Neural progenitor cell (in vitro differentiated cells): ENCODE measurements at regions not wholly inside any gene's neighbourhood (a gene's known extent, or its start where the extent isn't known, plus 50 kb on each side); places are given as distances from the start of the nearest gene placed in this dataset.

Source experiments
- DNase-seq: peaks from one replicate; pipeline ENCODE4 v3.0.0-alpha.2; 2016; ENCODE audit warnings: low spot score
- H2AFZ ChIP-seq: fragments of 200-600 bp; sonication (generic); replicated peaks from 2 replicates; pipeline ENCODE4 v1.6.1; 2016; ENCODE audit warnings: antibody characterized with exemption
- H3F3A ChIP-seq: fragments of 200-600 bp; sonication (generic); 2 replicates; pipeline ENCODE4 v1.6.1; 2016; ENCODE audit warnings: antibody characterized with exemption, low read depth
- H3K27ac ChIP-seq: fragments of 200-600 bp; sonication (generic); 2 replicates; pipeline ENCODE4 v1.5.1; 2016; ENCODE audit warnings: mild to moderate bottlenecking
- H3K27me3 ChIP-seq: fragments of 200-600 bp; sonication (generic); 2 replicates; pipeline ENCODE4 v1.6.1; 2016; ENCODE audit warnings: mild to moderate bottlenecking, moderate library complexity
- H3K36me3 ChIP-seq: fragments of 200-600 bp; sonication (generic); 2 replicates; pipeline ENCODE4 v1.5.1; 2016
- H3K4me1 ChIP-seq: fragments of 200-600 bp; sonication (generic); 2 replicates; pipeline ENCODE4 v1.6.1; 2016; ENCODE audit warnings: mixed run types
- H3K4me2 ChIP-seq: fragments of 200-600 bp; sonication (generic); 2 replicates; pipeline ENCODE4 v1.6.1; 2016
- H3K4me3 ChIP-seq: fragments of 200-600 bp; sonication (generic); 2 replicates; pipeline ENCODE4 v1.5.1; 2016
- H3K79me2 ChIP-seq: fragments of 200-600 bp; sonication (generic); 2 replicates; pipeline ENCODE4 v1.6.1; 2016; ENCODE audit warnings: low read depth
- H3K9ac ChIP-seq: fragments of 200-600 bp; sonication (generic); 2 replicates; pipeline ENCODE4 v1.6.1; 2016
- H3K9me3 ChIP-seq: fragments of 200-600 bp; sonication (generic); 2 replicates; pipeline ENCODE4 v1.5.1; 2016; ENCODE audit warnings: low read depth
- H4K20me1 ChIP-seq: fragments of 200-600 bp; sonication (generic); 2 replicates; pipeline ENCODE4 v1.6.1; 2016; ENCODE audit warnings: low read depth
- H3K27ac Mint-ChIP-seq: 3 replicates; pipeline ENCODE4 v1.8.0; 2021; ENCODE audit warnings: mixed read lengths
- H3K27me3 Mint-ChIP-seq: 2 replicates; pipeline ENCODE4 v1.8.0; 2022; ENCODE audit warnings: low read depth, mild to moderate bottlenecking, inconsistent platforms, moderate library complexity, mixed read lengths; ENCODE audit not compliant: insufficient read depth
- H3K36me3 Mint-ChIP-seq: 3 replicates; pipeline ENCODE4 v1.8.0; 2021; ENCODE audit warnings: mixed read lengths
- H3K4me1 Mint-ChIP-seq: 3 replicates; pipeline ENCODE4 v1.8.0; 2021; ENCODE audit warnings: mixed read lengths
- H3K4me3 Mint-ChIP-seq: 3 replicates; pipeline ENCODE4 v1.8.0; 2021; ENCODE audit warnings: mild to moderate bottlenecking, moderate library complexity, mixed read lengths
- H3K9me3 Mint-ChIP-seq: 3 replicates; pipeline ENCODE4 v1.8.0; 2020; ENCODE audit warnings: mixed read lengths
- EZH2 ChIP-seq: fragments of 200-600 bp; sonication (generic); IDR thresholded peaks from 2 replicates; pipeline ENCODE4 v1.6.1; 2017; ENCODE audit warnings: antibody characterized with exemption, mild to moderate bottlenecking, moderate library complexity
- EZH2phosphoT487 ChIP-seq: fragments of 200-600 bp; sonication (generic); IDR thresholded peaks from 2 replicates; pipeline ENCODE4 v1.6.1; 2017; ENCODE audit warnings: antibody characterized with exemption
- TF ChIP-seq, protein P1 (sequence below): fragments of 200-600 bp; sonication (generic); IDR thresholded peaks from 2 replicates; pipeline ENCODE4 v1.5.1; 2017; ENCODE audit warnings: antibody characterized with exemption, mild to moderate bottlenecking

DNA sequence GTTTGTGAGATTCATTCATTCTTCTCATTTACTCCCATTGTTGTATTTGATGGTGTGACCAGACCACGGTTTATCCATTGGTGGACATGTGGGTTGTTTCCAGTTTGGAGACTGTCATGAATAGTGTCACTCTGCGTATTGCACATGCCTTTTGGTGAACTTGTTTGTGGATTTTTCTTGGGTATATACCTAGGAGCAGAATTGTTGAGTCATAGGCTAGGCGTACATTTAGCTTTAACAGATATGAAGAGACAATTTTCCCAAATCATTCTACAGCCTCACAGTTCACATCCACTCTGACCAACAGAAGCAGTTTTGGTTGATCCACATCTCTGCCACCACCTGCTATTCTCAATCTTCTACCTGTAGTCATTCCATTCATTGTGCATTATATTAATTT lies 66.0 kb upstream of the FAM20C start:
- Histone ChIP-seq H4K20me1 (no peaks in the 10 kb centered on the region), H3K9ac (no peak overlapping the region), H3F3A (no peaks in the 10 kb centered on the region), H3K9me3 (no peaks in the 10 kb centered on the region), H3K4me3 (no peak overlapping the region), H3K4me2 (no peak overlapping the region), H3K36me3 (no peaks in the 10 kb centered on the region), H3K4me1 (no peaks in the 10 kb centered on the region), H3K27ac (no peak overlapping the region), H3K27me3 (peaks cover 7% of the 10 kb centered on the region), H3K79me2 (no peaks in the 10 kb centered on the region), H2AFZ (no peak overlapping the region)
- H3K27ac Mint-ChIP-seq, result no peak overlapping the region
- no peak for DNase-seq
- H3K27me3 Mint-ChIP-seq, result peaks cover 4% of the 10 kb centered on the region
- H3K4me1 Mint-ChIP-seq, result peaks cover 15% of the 10 kb centered on the region
- TF ChIP-seq EZH2 (no peak), EZH2phosphoT487 (no peak)
- TF ChIP-seq, protein P1, sequence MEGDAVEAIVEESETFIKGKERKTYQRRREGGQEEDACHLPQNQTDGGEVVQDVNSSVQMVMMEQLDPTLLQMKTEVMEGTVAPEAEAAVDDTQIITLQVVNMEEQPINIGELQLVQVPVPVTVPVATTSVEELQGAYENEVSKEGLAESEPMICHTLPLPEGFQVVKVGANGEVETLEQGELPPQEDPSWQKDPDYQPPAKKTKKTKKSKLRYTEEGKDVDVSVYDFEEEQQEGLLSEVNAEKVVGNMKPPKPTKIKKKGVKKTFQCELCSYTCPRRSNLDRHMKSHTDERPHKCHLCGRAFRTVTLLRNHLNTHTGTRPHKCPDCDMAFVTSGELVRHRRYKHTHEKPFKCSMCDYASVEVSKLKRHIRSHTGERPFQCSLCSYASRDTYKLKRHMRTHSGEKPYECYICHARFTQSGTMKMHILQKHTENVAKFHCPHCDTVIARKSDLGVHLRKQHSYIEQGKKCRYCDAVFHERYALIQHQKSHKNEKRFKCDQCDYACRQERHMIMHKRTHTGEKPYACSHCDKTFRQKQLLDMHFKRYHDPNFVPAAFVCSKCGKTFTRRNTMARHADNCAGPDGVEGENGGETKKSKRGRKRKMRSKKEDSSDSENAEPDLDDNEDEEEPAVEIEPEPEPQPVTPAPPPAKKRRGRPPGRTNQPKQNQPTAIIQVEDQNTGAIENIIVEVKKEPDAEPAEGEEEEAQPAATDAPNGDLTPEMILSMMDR, result no peak
- H3K36me3 Mint-ChIP-seq, result no peaks in the 10 kb centered on the region
- no peaks in the 10 kb centered on the region for H3K9me3 Mint-ChIP-seq
- no peak overlapping the region for H3K4me3 Mint-ChIP-seq

DNA sequence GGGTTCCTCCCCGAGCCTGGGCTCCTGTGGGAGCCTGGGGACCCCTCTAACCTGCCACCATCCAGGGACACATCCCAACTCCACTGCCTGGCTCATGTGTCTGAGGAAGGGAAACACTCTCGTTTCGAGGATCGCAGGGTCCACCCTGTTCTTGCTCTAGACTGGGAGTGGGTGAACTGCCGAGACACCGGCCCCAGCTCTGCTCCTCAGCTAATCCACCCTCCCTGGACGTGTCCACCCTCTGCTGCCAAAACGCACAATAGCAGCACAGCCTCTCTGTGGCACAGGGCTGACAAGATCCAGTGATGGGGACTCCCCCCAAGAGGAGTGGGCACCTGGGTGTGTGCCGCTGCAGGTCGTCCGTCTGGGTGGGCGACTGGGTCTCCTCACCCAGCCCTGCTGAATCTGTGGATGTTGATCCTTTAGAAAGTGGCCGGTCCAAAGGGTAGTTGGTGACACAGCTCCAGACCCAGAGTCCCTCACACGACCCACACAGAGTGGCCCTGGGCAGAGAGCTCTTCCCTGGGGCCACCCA lies 65.2 kb upstream of the FAM20C start:
- Mint-ChIP-seq H3K27me3 (peaks cover 4% of the 10 kb centered on the region), H3K27ac (no peak overlapping the region), H3K9me3 (no peaks in the 10 kb centered on the region), H3K36me3 (no peaks in the 10 kb centered on the region), H3K4me1 (peaks cover 9% of the 10 kb centered on the region), H3K4me3 (no peak overlapping the region)
- no peaks in the 10 kb centered on the region for H3K9me3 ChIP-seq
- H3K27ac ChIP-seq, result no peak overlapping the region
- DNase-seq, result no peak
- TF ChIP-seq EZH2 (no peak), EZH2phosphoT487 (no peak)
- TF ChIP-seq, protein P1, result no peak
- H3K79me2 ChIP-seq, result no peaks in the 10 kb centered on the region
- H4K20me1 ChIP-seq, result no peaks in the 10 kb centered on the region
- H3K4me1 ChIP-seq, result no peaks in the 10 kb centered on the region
- H3K4me3 ChIP-seq, result no peak overlapping the region
- H3K36me3 ChIP-seq, result no peaks in the 10 kb centered on the region
- peaks cover under 1% of the 10 kb centered on the region for H3K27me3 ChIP-seq
- no peak overlapping the region for H2AFZ ChIP-seq
- H3K9ac ChIP-seq, result no peak overlapping the region
- H3F3A ChIP-seq, result no peaks in the 10 kb centered on the region
- H3K4me2 ChIP-seq, result no peak overlapping the region

DNA sequence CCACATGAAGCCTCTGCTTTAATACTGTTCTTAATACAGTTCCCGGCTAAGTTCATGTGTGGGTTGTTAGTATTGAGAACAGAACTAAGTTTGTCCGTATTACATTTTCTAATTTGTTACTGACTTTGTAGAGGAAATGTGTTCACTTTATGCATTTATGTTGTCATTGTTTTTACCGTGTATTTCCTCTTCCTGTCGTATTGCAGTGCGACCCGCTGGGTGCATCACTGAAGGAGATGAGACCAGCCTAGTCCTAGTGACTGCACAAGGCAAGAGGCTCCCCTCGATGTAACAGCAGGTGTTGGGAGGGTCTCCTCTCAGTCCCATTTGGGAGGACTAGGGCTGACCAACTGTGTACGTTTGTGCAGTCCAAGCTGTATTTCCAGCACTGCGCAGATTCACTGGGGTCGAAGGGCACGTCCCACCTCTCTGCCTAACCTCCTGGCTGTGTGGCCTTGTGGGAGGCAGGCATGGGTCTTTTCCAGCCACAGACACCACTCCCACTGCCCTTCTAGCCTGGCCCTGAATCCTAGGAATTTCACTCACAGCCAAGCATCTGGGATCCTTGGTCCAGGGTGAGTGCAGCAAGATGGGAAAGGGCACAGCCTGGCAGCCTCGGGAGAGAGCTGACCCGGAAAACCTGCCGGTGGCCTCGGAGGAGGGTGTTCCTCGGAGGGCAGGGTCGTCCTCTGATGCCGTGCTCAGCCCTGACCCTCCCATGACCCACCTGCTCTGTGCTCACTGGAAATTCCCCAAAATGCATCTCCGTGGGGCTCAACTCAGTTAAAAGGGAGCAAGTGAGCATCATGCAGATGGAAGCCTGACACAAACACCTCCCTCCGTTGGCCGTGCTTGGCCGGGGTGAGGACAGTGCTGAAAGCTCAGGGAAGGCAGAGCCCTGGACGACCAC lies 63.9 kb upstream of the FAM20C start:
- no peak overlapping the region for H3K27ac ChIP-seq
- H3K36me3 ChIP-seq, result no peaks in the 10 kb centered on the region
- no peaks in the 10 kb centered on the region for H3K27me3 ChIP-seq
- H3K4me3 Mint-ChIP-seq, result no peak overlapping the region
- H3F3A ChIP-seq, result no peaks in the 10 kb centered on the region
- no peaks in the 10 kb centered on the region for H3K36me3 Mint-ChIP-seq
- no peaks in the 10 kb centered on the region for H3K9me3 ChIP-seq
- peaks cover 6% of the 10 kb centered on the region for H3K27me3 Mint-ChIP-seq
- H2AFZ ChIP-seq, result no peak overlapping the region
- no peak overlapping the region for H3K27ac Mint-ChIP-seq
- H3K4me2 ChIP-seq, result no peak overlapping the region
- no peaks in the 10 kb centered on the region for H3K79me2 ChIP-seq
- DNase-seq, result no peak
- TF ChIP-seq EZH2 (no peak), EZH2phosphoT487 (no peak)
- TF ChIP-seq, protein P1, result no peak
- no peaks in the 10 kb centered on the region for H3K9me3 Mint-ChIP-seq
- peaks cover 8% of the 10 kb centered on the region for H3K4me1 Mint-ChIP-seq
- H3K4me3 ChIP-seq, result no peak overlapping the region
- no peaks in the 10 kb centered on the region for H4K20me1 ChIP-seq
- no peak overlapping the region for H3K9ac ChIP-seq
- no peaks in the 10 kb centered on the region for H3K4me1 ChIP-seq
